Transverse colon (tissue), 4 donors: ENCODE measurements at regions not wholly inside any gene's neighbourhood (a gene's known extent, or its start where the extent isn't known, plus 50 kb on each side); places are given as distances from the start of the nearest gene placed in this dataset.

ENCODE experiments used
- DNase-seq: peaks from one replicate; pipeline ENCODE4 v3.0.0-alpha.2; 2019
- H3K27ac ChIP-seq, 4 donors: fragments of 200-600 bp; sonication (generic); 2 replicates each; pipeline ENCODE4 v1.5.1; 2016 to 2018; ENCODE audit warnings: inconsistent platforms in 4 of 4
- H3K27me3 ChIP-seq: fragments of 200-600 bp; sonication (generic); 2 replicates; pipeline ENCODE4 v1.5.1; 2017; ENCODE audit warnings: inconsistent platforms
- H3K36me3 ChIP-seq, 4 donors: fragments of 200-600 bp; sonication (generic); 2 replicates each; pipeline ENCODE4 v1.5.1; 2017 to 2019; ENCODE audit warnings: inconsistent platforms in 4 of 4
- H3K4me1 ChIP-seq, 4 donors: fragments of 200-600 bp; sonication (generic); 2 replicates each; pipeline ENCODE4 v1.5.1; 2017 to 2020; ENCODE audit warnings: inconsistent platforms in 4 of 4
- H3K4me3 ChIP-seq, 4 donors: fragments of 200-600 bp; sonication (generic); 1 replicate in 1 of 4; 2 replicates in 3 of 4; pipeline versions ENCODE4 v1.5.1 to v1.6.1; 2017 to 2019; ENCODE audit warnings: inconsistent platforms in 4 of 4
- H3K9me3 ChIP-seq, 2 donors: fragments of 200-600 bp; sonication (generic); 2 replicates each; pipeline ENCODE4 v1.5.1; 2017 to 2019; ENCODE audit warnings: inconsistent platforms in 2 of 2
- EP300 ChIP-seq: sonication (generic); formaldehyde crosslinking; IDR thresholded peaks from one replicate; pipeline ENCODE4 v1.6.1; 2017; ENCODE audit warnings: antibody characterized with exemption, low read depth
- POLR2A ChIP-seq: fragments of 450-650 bp; IDR thresholded peaks from one replicate; pipeline ENCODE4 v1.6.1; 2016; ENCODE audit warnings: antibody characterized with exemption, mild to moderate bottlenecking, moderate library complexity
- POLR2AphosphoS5 ChIP-seq, 3 donors: sonication (generic); formaldehyde crosslinking; IDR thresholded peaks; one replicate each; pipeline ENCODE4 v1.6.1; 2016; ENCODE audit warnings: antibody characterized with exemption in 3 of 3
- WGBS, 2 donors: methylation state at CpG; one replicate each; pipeline ENCODE4 v1.1.5; 2018; ENCODE audit warnings: low coverage in 1 of 2; 5-methylcytosine and 5-hydroxymethylcytosine counted together
- in situ Hi-C, 4 donors: fragments of 200-750 bp; cut with MboI; loops; one replicate each; pipeline versions ENCODE4 v1.15.0 to v1.15.1; 2017; ENCODE audit warnings: low sequenced_read_pairs in 3 of 4, low pct_ligation_motif_present in 1 of 4, low pct_unique_long_range_greater_than_20kb in 1 of 4
- intact Hi-C: fragments of 100-400 bp; cut with DNase I; formaldehyde crosslinking; loops from one replicate; pipeline ENCODE4 v1.15.1; 2023; ENCODE audit warnings: low total_unique reads
- TF ChIP-seq, protein P1 (sequence below), 5 experiments: fragments of 200-600 bp in 3 of 5; fragments of 450-650 bp in 2 of 5; sonication (generic) in 3 of 5; IDR thresholded peaks; 1 replicate in 2 of 5; 2 replicates in 3 of 5; pipeline ENCODE4 v1.5.1; 2016 to 2017; ENCODE audit warnings: antibody characterized with exemption in 5 of 5, inconsistent platforms in 3 of 5, mild to moderate bottlenecking in 2 of 5, moderate library complexity in 1 of 5

DNA sequence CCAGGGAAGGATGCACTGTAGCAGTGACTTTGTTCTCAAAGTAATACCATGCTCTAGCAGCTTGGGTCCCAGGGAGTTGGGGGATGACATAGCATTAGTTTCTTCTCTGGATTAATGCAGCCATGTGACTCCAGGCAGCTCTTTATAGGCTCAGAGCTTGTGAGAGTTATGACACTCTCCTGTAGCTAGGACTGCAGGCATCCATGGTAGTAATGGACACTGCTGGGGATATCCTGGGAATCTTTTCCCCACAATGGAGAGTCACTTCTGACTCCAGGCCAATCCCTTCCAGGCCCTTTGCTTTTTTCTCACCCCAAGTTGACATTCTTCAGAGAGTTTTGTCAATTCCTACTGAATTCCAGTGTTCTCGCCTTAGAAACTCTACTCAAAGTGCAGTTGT lies 270.9 kb downstream of the COG6 start:
- 50 to 70% methylated on average over 1 of the region's 1 CpG for WGBS, 2 donors
- Histone ChIP-seq H3K27ac (no peak overlapping the region), H3K4me3 (no peak overlapping the region), H3K9me3 (peaks cover 10 to 14% of the 10 kb centered on the region in 2 donors), H3K4me1 (no peaks in the 10 kb centered on the region), H3K27me3 (no peaks in the 10 kb centered on the region), H3K36me3 (no peaks in the 10 kb centered on the region)
- no peak for DNase-seq
- TF ChIP-seq, protein P1, sequence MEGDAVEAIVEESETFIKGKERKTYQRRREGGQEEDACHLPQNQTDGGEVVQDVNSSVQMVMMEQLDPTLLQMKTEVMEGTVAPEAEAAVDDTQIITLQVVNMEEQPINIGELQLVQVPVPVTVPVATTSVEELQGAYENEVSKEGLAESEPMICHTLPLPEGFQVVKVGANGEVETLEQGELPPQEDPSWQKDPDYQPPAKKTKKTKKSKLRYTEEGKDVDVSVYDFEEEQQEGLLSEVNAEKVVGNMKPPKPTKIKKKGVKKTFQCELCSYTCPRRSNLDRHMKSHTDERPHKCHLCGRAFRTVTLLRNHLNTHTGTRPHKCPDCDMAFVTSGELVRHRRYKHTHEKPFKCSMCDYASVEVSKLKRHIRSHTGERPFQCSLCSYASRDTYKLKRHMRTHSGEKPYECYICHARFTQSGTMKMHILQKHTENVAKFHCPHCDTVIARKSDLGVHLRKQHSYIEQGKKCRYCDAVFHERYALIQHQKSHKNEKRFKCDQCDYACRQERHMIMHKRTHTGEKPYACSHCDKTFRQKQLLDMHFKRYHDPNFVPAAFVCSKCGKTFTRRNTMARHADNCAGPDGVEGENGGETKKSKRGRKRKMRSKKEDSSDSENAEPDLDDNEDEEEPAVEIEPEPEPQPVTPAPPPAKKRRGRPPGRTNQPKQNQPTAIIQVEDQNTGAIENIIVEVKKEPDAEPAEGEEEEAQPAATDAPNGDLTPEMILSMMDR (IDR thresholded peaks at IDR 0.05), result no peak
- TF ChIP-seq POLR2AphosphoS5 (IDR thresholded peaks at IDR 0.05) (no peak), POLR2A (no peak), EP300 (no peak)
- intact Hi-C loops, result no loop called here
- in situ Hi-C loops, result loop anchor here in 3 of 4 donors (25.0 kb wide), 1 partner anchor 761 kb away; no protein-coding TSS in a partner anchor

DNA sequence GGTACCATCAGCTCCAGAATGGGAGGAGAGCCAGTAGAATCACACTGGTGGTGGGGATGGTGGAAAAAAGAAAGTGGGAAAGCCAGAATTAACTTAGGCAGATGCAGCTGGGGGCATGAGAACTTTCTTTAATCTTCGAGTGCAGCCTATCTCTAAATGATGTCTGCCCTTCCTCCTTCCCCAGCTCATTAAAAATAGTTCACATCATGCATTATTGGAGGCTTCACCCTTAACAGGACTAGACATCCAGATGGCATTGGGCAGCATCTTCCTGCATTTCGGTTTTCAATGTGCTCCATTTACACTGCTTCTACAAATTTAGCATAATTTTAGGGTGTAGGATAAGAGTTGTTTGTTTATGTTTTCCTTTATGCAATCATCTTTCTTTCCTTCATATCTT lies 272.8 kb downstream of the COG6 start:
- intact Hi-C loops (no loop called here), in situ Hi-C loops (loop anchor here in 3 of 4 donors (25.0 kb wide), 1 partner anchor 759 kb away; no protein-coding TSS in a partner anchor)
- 56 to 63% methylated on average over 2 of the region's 2 CpGs for WGBS, 2 donors
- Histone ChIP-seq H3K36me3 (no peaks in the 10 kb centered on the region), H3K4me1 (no peaks in the 10 kb centered on the region), H3K9me3 (peaks cover 4 to 14% of the 10 kb centered on the region in 2 donors), H3K27ac (no peak overlapping the region), H3K27me3 (no peaks in the 10 kb centered on the region), H3K4me3 (no peak overlapping the region)
- TF ChIP-seq POLR2A (no peak), POLR2AphosphoS5 (IDR thresholded peaks at IDR 0.05) (no peak), EP300 (no peak)
- TF ChIP-seq, protein P1 (IDR thresholded peaks at IDR 0.05), result no peak
- DNase-seq, result no peak

DNA sequence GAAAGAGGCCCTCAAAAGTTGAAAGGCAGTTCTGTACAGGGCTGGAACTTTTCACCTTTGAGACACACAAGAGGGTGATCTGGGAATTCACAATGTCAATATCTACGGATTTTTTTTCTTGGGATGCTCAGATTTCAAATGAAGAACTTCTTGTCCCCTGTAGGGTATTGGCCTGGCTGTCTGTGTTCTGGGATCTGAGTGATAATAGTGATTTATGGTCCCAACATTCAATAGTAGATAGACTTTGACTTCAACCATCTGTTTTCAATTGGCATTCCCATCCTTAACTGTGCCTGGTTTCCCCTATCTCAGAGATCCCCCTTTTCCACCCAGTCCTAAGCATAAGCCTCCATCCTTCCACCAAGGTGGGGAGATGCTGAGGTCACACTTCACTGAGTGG lies 274.1 kb downstream of the COG6 start:
- no peak for DNase-seq
- intact Hi-C loops (no loop called here), in situ Hi-C loops (loop anchor here in 3 of 4 donors (25.0 kb wide), 1 partner anchor 758 kb away; no protein-coding TSS in a partner anchor)
- Histone ChIP-seq H3K9me3 (peaks cover 4 to 12% of the 10 kb centered on the region in 2 donors), H3K4me1 (no peaks in the 10 kb centered on the region), H3K36me3 (no peaks in the 10 kb centered on the region), H3K4me3 (no peak overlapping the region), H3K27ac (peak overlapping the region in 1 of 4 donors; percentile 25), H3K27me3 (no peaks in the 10 kb centered on the region)
- 46% methylated on average over 1 of the region's 1 CpG; no CpG with 5 or more reads in 1 of the 2 donors for WGBS, 2 donors
- TF ChIP-seq, protein P1 (IDR thresholded peaks at IDR 0.05), result no peak
- TF ChIP-seq POLR2A, result no peak
- no peak for TF ChIP-seq POLR2AphosphoS5 (IDR thresholded peaks at IDR 0.05)
- no peak for TF ChIP-seq EP300

DNA sequence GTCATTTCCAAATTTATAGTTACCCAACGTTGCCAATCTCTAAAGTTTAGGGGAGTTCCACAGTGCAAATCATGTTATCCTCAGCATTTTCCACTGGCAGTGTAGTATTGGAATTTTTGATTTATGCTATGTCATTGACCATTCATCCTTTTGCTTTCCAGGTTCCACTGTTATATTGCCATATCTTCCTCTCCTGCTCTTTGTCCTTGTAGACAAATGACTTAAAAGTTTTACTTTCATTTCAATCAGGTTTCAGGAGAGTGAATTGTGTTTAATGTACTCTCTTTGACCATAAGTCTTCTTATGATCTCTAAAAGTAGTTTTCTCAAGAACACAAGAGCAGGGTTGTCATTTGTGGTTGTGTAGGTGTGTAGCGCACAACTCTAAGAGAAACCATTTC lies 274.6 kb downstream of the COG6 start:
- no peaks in the 10 kb centered on the region for H3K27me3 ChIP-seq
- DNase-seq, result no peak
- no peaks in the 10 kb centered on the region for H3K4me1 ChIP-seq
- WGBS, 2 donors, result 55 to 63% methylated on average over 2 of the region's 2 CpGs
- TF ChIP-seq, protein P1 (IDR thresholded peaks at IDR 0.05), result no peak
- no peak overlapping the region for H3K4me3 ChIP-seq
- peaks cover 4 to 7% of the 10 kb centered on the region in 2 donors for H3K9me3 ChIP-seq
- in situ Hi-C loops (loop anchor here in 3 of 4 donors (25.0 kb wide), 1 partner anchor 757 kb away; no protein-coding TSS in a partner anchor), intact Hi-C loops (no loop called here)
- peak overlapping the region in 1 of 4 donors; percentile 25 for H3K27ac ChIP-seq
- no peaks in the 10 kb centered on the region for H3K36me3 ChIP-seq
